ENCODE measurements at regions not wholly inside any gene's neighbourhood (a gene's known extent, or its start where the extent isn't known, plus 50 kb on each side); places are given as distances from the start of the nearest gene placed in this dataset.

- no peak for DNase-seq (ENCODE audit: low spot score)
Measured at GRCh38 chr4:179836179-179837075, 2394.2 kb upstream of the AGA start.

GRCh38 chr4:179843370-179843769 lies 2399.8 kb upstream of the TENM3 start:
- DNase-seq (ENCODE audit: low spot score), result no peak

GRCh38 chr4:179855469-179855868 lies 2387.7 kb upstream of the TENM3 start:
- DNase-seq (ENCODE audit: low spot score), result peak; percentile 74

GRCh38 chr4:179858221-179858620 lies 2385.0 kb upstream of the TENM3 start:
- DNase-seq (ENCODE audit: low spot score), result no peak

GRCh38 chr4:179867300-179867878 lies 2375.8 kb upstream of the TENM3 start:
- peak; percentile 77 for DNase-seq (ENCODE audit: low spot score)

- DNase-seq (ENCODE audit: low spot score), result no peak
Measured at GRCh38 chr4:179871726-179872125, 2371.5 kb upstream of the TENM3 start.

- DNase-seq (ENCODE audit: low spot score), result no peak
Measured at GRCh38 chr4:179872755-179873154, 2370.4 kb upstream of the TENM3 start.

GRCh38 chr4:179880756-179881155 lies 2362.4 kb upstream of the TENM3 start:
- no peak for DNase-seq (ENCODE audit: low spot score)

GRCh38 chr4:179894066-179894778 lies 2349.0 kb upstream of the TENM3 start:
- DNase-seq (ENCODE audit: low spot score), result no peak

GRCh38 chr4:179919587-179919986 lies 2323.6 kb upstream of the TENM3 start:
- DNase-seq (ENCODE audit: low spot score), result no peak

- no peak for DNase-seq (ENCODE audit: low spot score)
Measured at GRCh38 chr4:179927473-179927872, 2315.7 kb upstream of the TENM3 start.

GRCh38 chr4:179941911-179942310 lies 2301.3 kb upstream of the TENM3 start:
- DNase-seq (ENCODE audit: low spot score), result no peak

GRCh38 chr4:179976777-179977176 lies 2266.4 kb upstream of the TENM3 start:
- no peak for DNase-seq (ENCODE audit: low spot score)

- DNase-seq (ENCODE audit: low spot score), result no peak
Measured at GRCh38 chr4:179977378-179977777, 2265.8 kb upstream of the TENM3 start.

- no peak for DNase-seq (ENCODE audit: low spot score)
Measured at GRCh38 chr4:179981161-179981560, 2262.0 kb upstream of the TENM3 start.

- DNase-seq (ENCODE audit: low spot score), result no peak
Measured at GRCh38 chr4:179989975-179990374, 2253.2 kb upstream of the TENM3 start.

GRCh38 chr4:180009316-180009715 lies 2233.9 kb upstream of the TENM3 start:
- DNase-seq (ENCODE audit: low spot score), result peak; percentile 22

GRCh38 chr4:180028682-180029081 lies 2214.5 kb upstream of the TENM3 start:
- peak; percentile 52 for DNase-seq (ENCODE audit: low spot score)

GRCh38 chr4:180031330-180031729 lies 2211.9 kb upstream of the TENM3 start:
- no peak for DNase-seq (ENCODE audit: low spot score)

- DNase-seq (ENCODE audit: low spot score), result no peak
Measured at GRCh38 chr4:180041576-180041975, 2201.6 kb upstream of the TENM3 start.

GRCh38 chr4:180052629-180053028 lies 2190.6 kb upstream of the TENM3 start:
- no peak for DNase-seq (ENCODE audit: low spot score)

- DNase-seq (ENCODE audit: low spot score), result no peak
Measured at GRCh38 chr4:180054291-180054690, 2188.9 kb upstream of the TENM3 start.

- DNase-seq (ENCODE audit: low spot score), result no peak
Measured at GRCh38 chr4:180057299-180057721, 2185.9 kb upstream of the TENM3 start.

All from RKO (cell line).